ENCODE measurements at regions not wholly inside any gene's neighbourhood (a gene's known extent, or its start where the extent isn't known, plus 50 kb on each side); places are given as distances from the start of the nearest gene placed in this dataset.

- TF ChIP-seq CTCF (IDR thresholded peaks at IDR 0.05) (no peak), POLR2A (IDR thresholded peaks at IDR 0.05) (no peak), POLR2AphosphoS5 (IDR thresholded peaks at IDR 0.05) (no peak), EP300 (IDR thresholded peaks at IDR 0.05) (no peak)
Observed at GRCh38 chr6:84618046-84618752, 146.2 kb downstream of the TBX18 start.

Measured in gastroesophageal sphincter (tissue), 3 donors.